HG03432 (cell line): ENCODE measurements at regions not wholly inside any gene's neighbourhood (a gene's known extent, or its start where the extent isn't known, plus 50 kb on each side); places are given as distances from the start of the nearest gene placed in this dataset.

Experiments
- ATAC-seq: cut with Tn5 transposase; IDR thresholded peaks from one replicate; pipeline ENCODE4 v1.9.1; 2021; ENCODE audit warnings: mild to moderate bottlenecking, moderate library complexity; ENCODE audit not compliant: unreplicated experiment

DNA sequence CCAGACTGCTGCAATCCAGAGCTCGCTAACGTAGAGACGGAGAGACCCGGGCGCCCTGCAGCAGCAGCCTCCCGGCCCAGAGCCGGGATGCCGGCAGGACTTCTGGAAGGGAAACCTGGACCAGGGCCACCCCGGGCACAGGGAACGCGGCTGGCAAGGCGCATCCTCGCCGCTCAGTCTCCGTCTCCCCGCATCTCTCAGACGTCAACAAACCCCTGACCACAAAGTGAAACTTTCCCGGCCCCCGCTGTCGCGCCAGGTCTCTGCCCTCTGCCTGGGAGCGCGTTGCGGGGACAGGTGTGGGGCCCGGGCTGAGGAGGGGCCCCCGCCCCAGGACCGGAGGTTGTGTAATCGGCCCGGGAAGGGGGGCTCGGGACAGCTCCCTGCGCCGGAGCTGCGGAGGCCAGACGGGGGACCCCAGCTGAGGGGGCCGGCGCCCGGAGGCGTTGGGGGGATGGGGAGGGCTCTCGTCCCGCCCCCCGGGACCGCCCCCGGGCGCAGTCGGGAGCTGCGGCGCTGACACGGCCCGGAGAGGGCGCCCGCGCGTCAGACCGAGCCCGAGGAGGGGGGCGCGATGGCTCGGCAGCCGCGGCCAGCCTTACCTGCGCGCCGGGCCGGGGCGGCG lies 116.6 kb upstream of the HIVEP3 start:
- ATAC-seq = peak; percentile 74

DNA sequence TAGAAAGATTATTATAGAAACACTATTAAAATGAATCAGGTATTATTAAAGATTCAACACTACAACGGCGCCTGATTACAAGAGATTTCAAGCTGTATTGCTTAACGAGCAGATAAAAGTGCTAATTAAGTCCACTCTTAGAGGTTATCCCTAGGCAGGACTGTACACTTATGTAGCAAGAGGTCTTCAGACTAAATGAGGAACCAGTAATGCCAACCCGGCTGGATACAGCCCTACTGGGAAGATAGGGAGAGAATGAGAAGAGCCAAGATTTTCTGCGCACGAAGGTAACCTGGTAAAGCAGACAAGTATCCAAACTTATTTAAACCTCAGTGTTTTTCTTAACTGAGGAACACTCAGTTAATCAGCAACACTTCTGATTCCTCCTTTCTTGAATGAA lies 115.7 kb upstream of the HIVEP3 start:
- ATAC-seq = no peak

DNA sequence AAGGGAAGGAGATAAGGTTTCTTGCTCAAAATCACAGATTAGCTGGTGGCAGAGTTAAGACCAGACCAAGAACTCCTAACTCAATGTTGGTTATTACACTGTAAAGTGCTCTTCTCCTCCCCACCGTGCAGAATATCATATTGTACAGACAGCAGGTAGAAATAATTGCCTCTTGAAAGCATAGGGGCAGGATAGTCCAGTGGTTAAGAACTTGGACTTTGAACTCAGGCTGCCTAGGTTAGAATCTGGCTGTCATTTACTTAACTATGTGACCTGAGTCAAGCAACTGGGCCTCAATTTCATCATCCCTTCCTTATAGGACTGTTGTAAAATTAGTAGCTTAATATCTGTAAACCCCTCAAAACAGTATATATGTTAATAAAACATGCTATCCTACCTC lies 114.9 kb upstream of the HIVEP3 start:
- ATAC-seq = no peak

DNA sequence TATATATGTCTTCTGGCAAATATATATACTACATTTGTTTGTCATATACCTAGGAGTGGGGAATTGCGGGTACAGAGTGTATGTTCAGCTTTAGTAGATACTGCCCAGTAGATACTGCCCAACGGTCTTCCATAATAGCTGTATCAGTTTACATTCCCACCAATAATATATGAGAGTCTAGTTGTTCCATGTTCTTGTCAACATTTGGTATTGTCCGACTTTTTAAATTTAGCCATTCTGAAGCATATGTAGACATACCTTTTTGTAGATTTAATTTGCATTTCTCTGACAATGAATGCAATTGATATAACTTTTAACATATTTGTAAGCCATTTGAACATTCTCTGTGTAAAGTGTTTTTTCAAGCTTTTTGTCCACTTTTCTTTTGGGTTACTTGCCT lies 99.0 kb upstream of the HIVEP3 start:
- ATAC-seq = no peak

DNA sequence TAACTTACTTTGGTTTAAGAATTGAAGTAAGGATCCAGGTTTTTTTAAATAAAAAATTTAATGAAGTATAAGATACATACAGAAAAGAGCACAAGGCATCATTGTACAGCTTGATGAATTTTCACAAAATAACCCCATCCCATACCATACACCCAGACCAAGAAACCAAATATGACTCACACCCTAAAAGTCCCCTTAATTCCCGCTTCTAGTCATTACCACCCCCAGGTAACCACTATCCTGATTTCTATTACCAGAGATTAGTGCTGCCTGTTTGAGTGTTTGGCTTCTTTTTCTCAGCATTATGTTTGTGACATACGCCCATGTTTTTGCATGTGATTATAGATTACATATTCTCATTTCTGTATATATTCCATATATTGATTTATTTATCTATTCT lies 98.5 kb upstream of the HIVEP3 start:
- ATAC-seq = peak; percentile 74

DNA sequence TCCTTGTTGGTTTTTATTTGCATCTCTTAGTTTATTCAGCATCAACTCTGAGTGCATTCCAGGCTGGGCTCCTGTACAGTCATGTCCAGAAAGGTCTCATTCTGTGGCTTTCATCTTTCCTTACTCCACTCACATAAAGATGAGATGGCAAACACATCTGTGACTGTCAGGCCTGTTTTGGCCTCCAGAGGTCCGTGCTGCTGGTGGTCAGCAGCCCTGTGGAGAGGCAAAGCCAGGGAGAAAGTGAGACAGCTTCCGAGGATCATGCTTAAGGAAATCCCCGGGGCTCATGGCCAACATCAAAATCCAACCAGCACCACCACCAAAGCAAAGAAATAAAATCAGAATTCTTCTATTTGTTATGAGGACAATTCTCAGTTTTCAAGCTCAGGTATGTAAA lies 96.1 kb upstream of the HIVEP3 start:
- ATAC-seq = no peak

DNA sequence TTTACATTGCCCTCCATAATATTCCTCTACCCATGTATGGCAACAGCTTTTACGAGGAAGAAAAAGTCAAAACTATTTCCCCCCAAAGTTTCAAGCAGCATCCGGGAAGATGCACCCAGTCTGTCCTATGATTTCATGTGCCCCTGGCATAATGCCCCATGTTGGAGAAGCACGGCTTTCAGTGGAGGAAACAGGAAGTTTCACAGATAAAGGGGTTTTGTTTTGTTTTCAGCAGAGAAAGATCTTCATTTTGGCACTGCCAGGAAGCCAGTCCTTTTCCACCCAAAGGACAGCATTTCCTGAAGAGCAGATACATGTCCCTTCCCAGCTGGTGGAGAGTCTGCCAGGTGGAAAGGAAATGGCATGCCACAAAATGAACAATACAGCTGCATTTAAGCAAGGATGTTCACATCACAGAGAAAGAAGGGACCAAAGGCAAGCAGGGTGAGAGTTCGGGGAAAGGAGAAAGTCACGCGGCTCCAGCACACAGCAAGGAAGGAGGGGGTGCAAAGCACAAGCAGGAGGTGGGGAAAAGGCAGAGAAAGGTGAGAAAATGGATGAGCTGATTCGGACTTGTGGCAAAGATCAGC lies 95.3 kb upstream of the HIVEP3 start:
- ATAC-seq = no peak

DNA sequence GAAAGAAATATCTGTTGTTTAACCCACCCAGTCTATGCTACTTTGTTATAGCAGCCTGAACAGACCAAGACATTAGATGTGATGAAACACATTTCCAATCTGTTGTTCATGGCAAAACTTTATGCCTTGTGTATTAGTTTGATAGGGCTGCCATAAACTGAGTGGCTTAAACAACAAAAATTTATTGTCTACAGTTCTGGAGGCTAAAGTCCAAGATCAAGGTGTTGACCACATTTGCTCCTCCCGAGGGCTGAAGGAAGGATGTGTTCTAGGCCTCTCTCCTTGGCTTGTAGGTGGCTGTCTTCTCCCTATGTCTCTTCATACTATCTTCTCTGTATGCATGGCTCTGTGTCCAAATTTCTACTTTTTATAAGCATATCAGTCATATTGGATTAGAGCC lies 94.1 kb upstream of the HIVEP3 start:
- no peak for ATAC-seq

DNA sequence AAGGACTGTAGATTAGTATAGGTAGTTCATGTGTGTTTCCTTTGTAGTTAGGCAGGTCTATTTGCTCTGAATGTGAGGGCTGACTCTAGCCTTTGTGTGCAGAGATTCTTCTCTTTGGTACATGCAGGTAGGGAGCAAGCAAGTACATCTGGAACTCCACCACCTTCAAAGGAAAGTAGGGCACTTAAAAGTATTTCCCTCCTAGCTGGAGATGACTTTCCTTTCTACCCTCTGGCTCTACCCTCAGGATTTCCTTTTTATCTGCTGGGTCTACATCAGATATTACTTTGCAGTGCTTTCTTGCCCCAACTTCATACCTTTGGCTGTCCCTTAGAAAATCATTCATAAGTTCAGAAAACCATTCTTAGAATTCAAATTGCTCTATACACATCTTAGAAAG lies 91.7 kb upstream of the HIVEP3 start:
- no peak for ATAC-seq

DNA sequence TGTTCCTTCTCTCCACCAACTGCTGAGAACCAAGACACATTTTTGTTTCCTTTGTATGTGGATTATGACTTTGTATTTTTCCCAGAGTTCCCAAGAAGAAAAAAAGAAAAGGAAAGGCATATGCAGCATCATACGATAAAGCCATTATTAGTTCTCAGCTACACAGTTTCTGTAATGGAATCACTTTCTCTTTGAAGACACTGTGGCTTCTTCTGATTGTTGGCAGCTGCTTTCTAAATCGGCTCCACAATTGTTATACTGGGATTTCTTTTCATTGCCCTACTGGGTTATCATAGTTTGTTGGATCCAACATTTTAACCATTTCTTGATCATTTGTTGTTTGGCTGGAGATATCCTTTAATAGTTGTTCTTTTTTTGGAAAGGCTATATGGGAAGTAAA lies 89.5 kb upstream of the HIVEP3 start:
- no peak for ATAC-seq

DNA sequence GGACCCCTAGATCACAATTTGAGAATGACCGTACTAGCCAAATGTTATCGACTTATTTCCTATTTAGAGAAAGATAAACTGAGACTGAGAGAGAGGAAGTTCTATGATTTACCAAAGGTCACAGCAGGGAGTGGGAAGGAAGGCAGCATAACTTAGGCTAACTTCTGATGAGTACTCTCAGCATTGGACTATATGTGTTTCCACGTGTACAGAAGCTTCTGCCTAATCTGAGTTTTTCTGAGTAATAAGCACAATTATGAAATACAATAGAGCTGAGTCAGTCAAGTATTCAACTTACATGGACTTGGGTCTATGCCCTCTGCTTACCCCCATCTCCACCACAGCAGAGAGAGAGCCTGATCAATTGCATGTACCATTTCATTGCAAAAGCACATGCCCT lies 88.1 kb upstream of the HIVEP3 start:
- ATAC-seq = no peak

DNA sequence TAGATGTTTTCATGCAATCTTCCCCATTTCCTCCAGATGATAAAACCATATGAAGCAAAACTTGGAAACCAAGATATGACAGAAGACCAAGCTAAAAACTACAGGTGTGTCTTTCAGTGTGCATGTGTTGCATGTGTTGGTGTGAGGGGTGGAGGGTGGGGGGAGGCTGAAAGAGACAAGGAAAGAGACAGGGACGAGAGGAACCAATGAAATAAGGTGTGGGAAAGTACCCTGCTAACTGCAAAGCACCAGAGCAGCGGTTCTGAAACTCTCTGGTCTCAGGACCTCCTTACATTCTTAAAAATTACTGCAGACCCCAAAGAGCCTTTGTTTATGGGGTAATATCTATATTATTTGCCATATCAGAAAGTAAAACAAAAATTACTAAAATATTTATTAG lies 87.4 kb upstream of the HIVEP3 start:
- no peak for ATAC-seq

DNA sequence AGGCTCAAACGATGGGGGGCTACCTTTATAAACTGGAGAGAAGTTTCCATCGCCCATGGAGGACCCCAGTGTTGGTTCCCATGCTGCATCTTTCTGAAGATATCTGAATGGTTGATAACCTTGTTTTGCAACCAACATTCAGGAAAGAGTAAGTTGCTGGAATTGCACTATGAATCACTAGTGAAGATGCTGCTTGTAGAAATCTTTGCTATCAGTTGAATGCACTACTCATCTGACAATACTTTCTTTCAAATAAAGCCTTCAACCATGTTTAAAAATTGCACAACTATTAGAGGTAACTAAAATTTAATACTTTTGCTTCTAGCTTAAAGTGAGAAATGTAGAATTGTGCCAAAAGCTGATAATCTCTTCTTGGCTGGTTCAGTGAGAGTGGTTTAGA lies 86.8 kb upstream of the HIVEP3 start:
- no peak for ATAC-seq

DNA sequence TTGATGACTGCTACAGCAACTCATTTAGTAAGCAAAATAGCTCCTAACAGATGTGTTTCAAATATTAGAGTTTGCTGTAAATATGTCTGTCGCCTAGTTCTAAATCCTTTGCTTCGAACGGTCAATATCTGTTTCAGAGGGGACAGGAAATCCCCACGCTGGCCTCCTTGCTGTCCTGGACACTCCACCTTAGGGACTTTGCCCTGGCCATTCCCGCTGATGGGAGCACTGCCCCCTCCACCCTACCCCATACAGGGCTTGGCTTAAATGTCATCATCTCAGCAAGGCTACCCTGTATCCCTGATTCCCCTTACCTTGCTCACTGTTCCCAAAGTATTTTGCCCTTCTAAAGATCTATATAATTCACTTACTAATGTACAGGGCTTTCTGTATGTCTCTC lies 86.1 kb upstream of the HIVEP3 start:
- ATAC-seq = no peak

DNA sequence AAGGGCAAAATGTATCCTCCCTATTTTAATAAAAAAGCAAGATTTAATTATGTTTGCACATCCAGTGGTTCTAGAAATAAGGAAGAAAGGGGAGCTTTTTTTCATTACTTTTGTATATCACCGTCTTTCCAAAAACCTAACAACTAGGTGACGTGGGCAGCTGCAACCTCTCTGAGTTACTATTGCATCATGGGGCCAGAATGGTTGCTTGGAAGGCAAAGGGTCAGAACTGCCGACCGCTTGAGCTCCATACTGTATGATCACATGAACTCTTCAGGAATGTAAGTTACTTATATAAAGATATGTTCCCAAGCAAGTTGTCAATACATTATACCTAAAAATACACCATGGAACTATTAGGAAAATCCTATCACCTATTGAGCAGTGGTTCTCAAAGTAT lies 85.6 kb upstream of the HIVEP3 start:
- no peak for ATAC-seq

DNA sequence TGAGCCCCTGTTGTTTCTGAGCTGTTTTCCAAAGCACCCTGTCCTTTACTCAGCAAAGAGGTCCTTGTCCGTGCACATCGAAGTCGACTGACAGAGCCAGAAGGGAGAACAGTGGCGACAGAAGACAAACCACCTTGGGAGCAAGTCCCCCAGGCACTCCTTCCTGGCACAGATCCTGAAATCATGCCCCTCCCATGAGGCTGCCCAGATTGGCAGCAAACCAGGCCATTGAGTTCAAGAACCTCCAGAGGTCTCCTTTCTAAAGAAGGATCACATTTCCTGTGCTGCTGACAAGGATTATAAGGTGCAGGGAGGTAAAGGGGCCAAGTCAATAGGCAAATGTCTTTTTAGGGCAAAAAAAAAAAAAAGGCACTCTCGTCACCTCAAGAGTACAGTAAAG lies 84.7 kb upstream of the HIVEP3 start:
- no peak for ATAC-seq

DNA sequence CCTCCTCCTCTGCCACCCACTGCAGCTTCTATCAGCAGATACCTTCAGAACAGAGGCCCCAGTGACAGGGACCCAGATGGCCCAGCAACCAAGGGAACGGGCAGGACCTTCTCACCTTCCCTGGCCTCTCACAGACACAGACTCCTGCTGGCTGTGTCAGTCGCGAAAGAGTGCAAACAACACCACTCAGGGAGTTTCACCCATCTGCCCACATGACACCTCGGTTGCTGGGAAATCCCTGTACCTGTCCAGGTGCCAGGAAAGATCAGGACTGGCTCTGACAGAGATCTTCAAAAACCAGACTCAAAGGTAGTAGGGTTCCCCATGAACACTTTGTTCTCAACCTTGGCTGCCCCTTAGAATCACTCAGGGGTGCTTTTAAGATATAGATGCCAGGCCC lies 83.5 kb upstream of the HIVEP3 start:
- ATAC-seq = no peak

DNA sequence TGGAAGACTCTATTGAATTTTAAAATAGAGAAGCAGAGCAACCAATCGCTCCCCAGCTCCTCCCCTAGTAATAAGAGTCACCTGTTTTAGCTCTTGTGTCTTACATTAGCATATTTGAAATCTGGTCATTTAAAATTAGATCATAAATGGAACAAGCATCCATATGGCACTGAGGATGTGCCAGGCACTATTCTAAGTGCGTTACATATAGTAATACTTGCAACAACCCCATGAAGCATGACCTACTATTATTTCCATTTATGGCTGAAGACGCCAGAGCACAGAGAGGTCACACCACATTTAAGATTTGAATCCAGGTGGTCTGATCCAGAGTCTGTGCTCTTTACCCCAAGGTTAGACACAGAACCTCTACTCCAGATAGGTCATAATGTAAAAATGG lies 82.0 kb upstream of the HIVEP3 start:
- no peak for ATAC-seq

DNA sequence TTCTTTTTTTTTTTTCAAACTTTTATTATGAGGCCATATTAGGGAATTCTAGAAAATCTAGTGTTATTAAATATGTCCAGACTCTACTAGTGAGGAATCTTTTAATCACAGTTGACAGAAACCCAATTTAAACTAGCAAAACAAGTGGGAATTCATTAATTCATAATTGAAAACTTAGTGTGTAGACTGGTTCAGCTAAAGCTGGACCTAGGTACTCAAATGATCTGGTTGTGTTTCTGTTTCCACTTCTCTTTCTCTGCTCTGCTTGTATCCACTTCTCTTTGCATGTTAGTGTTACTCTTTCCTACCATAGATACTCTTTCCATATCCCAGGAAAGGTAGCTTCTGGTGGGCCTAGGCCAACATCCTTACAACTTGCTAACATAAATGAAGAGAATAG lies 81.2 kb upstream of the HIVEP3 start:
- ATAC-seq = no peak

DNA sequence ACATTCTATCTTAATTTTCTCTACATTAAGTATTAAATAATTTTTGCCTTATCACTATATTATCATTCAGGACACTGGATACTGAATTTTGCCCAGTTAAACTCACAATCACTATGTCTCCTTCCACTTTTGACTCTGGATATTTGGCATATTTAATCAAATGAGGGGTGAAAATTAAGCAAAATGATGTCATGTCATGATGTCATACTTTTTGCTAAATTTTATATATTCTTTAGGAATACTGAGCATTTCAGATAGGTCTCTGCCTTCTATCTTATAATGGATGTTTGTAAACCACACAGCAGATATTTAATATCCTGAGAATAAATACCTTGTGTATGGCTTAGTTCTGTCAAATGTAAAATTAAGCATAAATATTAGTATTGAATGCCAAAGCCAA lies 79.5 kb upstream of the HIVEP3 start:
- ATAC-seq = no peak

DNA sequence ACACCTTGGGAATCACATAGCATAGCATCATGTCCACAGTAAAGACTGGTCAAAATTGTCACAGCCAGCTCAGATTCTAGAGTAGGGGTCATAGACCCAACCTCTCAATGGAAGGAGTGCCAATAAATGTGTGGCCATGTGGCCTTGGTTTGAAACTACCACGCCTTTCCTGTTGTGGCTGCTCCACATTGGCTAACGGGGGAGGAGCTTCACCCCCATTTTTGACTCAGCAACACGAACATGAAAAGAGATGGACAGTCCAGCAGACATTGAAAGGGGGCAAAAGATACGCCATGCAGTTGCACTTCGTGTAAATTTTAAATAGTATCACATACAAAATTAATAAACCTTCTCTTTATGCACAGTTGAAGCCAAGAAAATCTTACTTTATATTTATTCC lies 78.4 kb upstream of the HIVEP3 start:
- no peak for ATAC-seq

DNA sequence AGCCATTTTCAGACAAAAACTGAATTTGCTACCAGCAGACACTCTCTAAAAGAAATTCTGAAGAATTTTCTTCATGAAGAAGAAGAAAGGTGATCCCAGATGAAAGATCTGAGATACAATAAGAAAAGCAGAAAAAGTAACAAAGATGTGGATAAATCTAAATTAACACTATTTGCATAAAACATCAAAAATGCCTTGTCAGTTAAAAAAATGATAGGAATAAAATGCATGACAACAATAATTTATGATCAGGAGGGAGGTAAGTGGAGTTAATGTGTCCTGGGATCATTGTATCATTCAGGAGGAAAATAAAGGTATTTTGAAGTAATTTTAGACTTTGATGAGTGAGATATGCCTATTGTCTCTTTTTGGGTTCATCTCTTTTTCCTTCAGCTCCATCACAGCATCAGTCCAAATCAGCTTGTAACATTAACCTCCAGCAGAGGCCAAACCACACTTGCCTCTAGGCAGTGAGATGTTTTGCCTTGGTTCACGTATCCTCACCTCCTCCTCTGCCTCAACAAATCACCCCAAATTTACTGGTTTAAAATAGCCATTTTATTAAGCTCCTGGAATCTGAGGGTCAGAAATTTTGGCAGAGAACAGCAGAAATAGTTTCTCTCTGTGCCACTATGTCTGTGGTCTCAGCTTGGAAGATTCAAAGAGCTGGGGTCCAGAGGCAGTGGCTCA lies 76.9 kb upstream of the HIVEP3 start:
- no peak for ATAC-seq
